ENCODE measurements at regions not wholly inside any gene's neighbourhood (a gene's known extent, or its start where the extent isn't known, plus 50 kb on each side); places are given as distances from the start of the nearest gene placed in this dataset.

DNA sequence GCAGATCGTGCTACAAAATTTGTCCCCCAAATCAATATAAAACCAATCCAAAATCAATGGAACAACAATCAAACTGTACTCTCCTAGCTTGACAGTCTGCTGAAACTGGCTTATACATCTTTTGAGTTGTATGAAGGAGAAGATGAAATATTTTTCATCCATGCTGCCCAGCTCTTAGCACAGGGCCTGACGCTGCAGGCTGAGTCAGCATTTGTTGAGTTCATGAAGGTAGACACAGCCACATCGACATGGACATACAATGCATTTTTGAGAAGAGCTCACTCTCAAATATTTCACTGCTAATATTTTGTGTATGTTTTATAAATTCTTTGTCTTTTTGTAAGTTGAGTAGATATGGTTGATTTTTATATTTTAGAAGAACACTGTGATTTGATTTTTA, 327.3 kb downstream of the OTOL1 start (continued):
- no peak for TF ChIP-seq YY1 (IDR thresholded peaks at IDR 0.05; ENCODE audit: extremely low read depth, insufficient replicate concordance, low read depth, low read length)
- no peak for TF ChIP-seq ZFX (IDR thresholded peaks at IDR 0.05)
- TF ChIP-seq SRF (IDR thresholded peaks at IDR 0.05; ENCODE audit: low read depth): no peak
- no peak for TF ChIP-seq ZNF274 (IDR thresholded peaks at IDR 0.05; ENCODE audit: low read depth, low read length)
- no peak for TF ChIP-seq EZH2phosphoT487 (IDR thresholded peaks at IDR 0.05; ENCODE audit: borderline replicate concordance)
- TF ChIP-seq ATF3 (IDR thresholded peaks at IDR 0.05): no peak
- no peak for TF ChIP-seq RAD21 (IDR thresholded peaks at IDR 0.05; ENCODE audit: low read depth)

DNA sequence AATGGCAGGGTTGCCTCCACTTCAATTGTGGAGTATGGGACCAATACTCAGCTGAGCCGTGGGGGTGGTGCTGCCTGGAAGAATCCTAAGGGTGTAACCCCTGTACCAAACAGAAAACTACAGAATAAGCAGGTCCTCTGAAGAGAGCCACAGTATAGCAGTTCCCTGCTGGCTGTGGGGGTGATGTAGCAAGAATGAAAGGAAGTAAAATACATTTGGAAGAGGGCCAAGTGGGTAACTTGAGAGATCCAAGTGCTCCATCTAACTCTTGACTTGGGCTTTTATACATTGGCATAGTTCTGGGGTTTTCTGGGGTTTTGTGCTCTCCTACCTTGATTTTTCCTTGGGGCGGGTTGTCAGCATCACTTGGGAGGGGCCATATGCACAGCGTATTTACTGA, 341.4 kb downstream of the OTOL1 start:
- no TSS peak for BruUV-seq (replicated peaks)
- no peak overlapping the region for H3K4me3 ChIP-seq (replicated peaks in 1 of 2; ENCODE audit: low read depth in 1 of 2, low read length in 2 of 2)
- H3K79me2 ChIP-seq (ENCODE audit: insufficient read depth, low read length): no peaks in the 10 kb centered on the region
- no peak overlapping the region for H3K9ac ChIP-seq (ENCODE audit: low read length)
- DNase-seq (ENCODE audit: low read depth, low spot score): no peak
- no peak overlapping the region for H2AFZ ChIP-seq (ENCODE audit: low read depth, low read length, poor library complexity, severe bottlenecking)
- intact Hi-C loops (cut with micrococcal nuclease): no loop called here
- no peaks in the 10 kb centered on the region for H3K9me2 ChIP-seq (ENCODE audit: insufficient read depth)
- ATAC-seq: no peak
- no peaks in the 10 kb centered on the region for H3K27me3 ChIP-seq (ENCODE audit: insufficient read depth, low read length)
- RAD21 ChIA-PET (ENCODE audit: low non-redundant PET in 1 of 2, low total read pairs in 2 of 2, uncharacterized antibody in 2 of 2, unreplicated experiment in 2 of 2): no interaction called here
- H3K4me1 ChIP-seq (ENCODE audit: control insufficient read depth in 1 of 2, insufficient read depth in 2 of 2, low read length in 2 of 2): no peaks in the 10 kb centered on the region
- no peak overlapping the region for H3K4me2 ChIP-seq (ENCODE audit: low read length)
- no peaks in the 10 kb centered on the region for H3K36me3 ChIP-seq (ENCODE audit: control insufficient read depth in 1 of 2, insufficient read depth in 2 of 2, low read length in 2 of 2)
- H3K9me3 ChIP-seq (ENCODE audit: control insufficient read depth in 1 of 2, insufficient read depth in 1 of 2, low read depth in 1 of 2, low read length in 2 of 2): no peaks in the 10 kb centered on the region
- no peaks in the 10 kb centered on the region for H4K20me1 ChIP-seq (ENCODE audit: insufficient read depth)
- CTCF ChIA-PET: no interaction called here
- POLR2A ChIA-PET: no interaction called here
- no peak overlapping the region for H3K27ac ChIP-seq (ENCODE audit: low read depth, low read length)
- TF ChIP-seq EZH2 (IDR thresholded peaks at IDR 0.05): no peak
- TF ChIP-seq ELF1 (IDR thresholded peaks at IDR 0.05; ENCODE audit: borderline replicate concordance, low read depth): no peak
- no peak for TF ChIP-seq REST (IDR thresholded peaks at IDR 0.05; ENCODE audit: low read depth)
- TF ChIP-seq SIN3A (IDR thresholded peaks at IDR 0.05; ENCODE audit: low read depth): no peak
- TF ChIP-seq CBX3 (IDR thresholded peaks at IDR 0.05; ENCODE audit: low read depth): no peak
- no peak for TF ChIP-seq EZH2phosphoT487 (IDR thresholded peaks at IDR 0.05; ENCODE audit: borderline replicate concordance)
- TF ChIP-seq ZFX (IDR thresholded peaks at IDR 0.05): no peak
- TF ChIP-seq YY1 (IDR thresholded peaks at IDR 0.05; ENCODE audit: extremely low read depth, insufficient replicate concordance, low read depth, low read length): no peak
- TF ChIP-seq POLR2AphosphoS5 (IDR thresholded peaks at IDR 0.05; ENCODE audit: low read depth, low read length): no peak
- no peak for TF ChIP-seq ATF3 (IDR thresholded peaks at IDR 0.05)
- no peak for TF ChIP-seq ZBTB33 (IDR thresholded peaks at IDR 0.05; ENCODE audit: extremely low read depth, insufficient replicate concordance, low read length)
- TF ChIP-seq FOSL1 (IDR thresholded peaks at IDR 0.05; ENCODE audit: low read depth): no peak
- TF ChIP-seq, protein P1, sequence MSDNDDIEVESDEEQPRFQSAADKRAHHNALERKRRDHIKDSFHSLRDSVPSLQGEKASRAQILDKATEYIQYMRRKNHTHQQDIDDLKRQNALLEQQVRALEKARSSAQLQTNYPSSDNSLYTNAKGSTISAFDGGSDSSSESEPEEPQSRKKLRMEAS (IDR thresholded peaks at IDR 0.05): no peak
- TF ChIP-seq EGR1 (IDR thresholded peaks at IDR 0.05; ENCODE audit: low read depth): no peak
- TF ChIP-seq, protein P2, sequence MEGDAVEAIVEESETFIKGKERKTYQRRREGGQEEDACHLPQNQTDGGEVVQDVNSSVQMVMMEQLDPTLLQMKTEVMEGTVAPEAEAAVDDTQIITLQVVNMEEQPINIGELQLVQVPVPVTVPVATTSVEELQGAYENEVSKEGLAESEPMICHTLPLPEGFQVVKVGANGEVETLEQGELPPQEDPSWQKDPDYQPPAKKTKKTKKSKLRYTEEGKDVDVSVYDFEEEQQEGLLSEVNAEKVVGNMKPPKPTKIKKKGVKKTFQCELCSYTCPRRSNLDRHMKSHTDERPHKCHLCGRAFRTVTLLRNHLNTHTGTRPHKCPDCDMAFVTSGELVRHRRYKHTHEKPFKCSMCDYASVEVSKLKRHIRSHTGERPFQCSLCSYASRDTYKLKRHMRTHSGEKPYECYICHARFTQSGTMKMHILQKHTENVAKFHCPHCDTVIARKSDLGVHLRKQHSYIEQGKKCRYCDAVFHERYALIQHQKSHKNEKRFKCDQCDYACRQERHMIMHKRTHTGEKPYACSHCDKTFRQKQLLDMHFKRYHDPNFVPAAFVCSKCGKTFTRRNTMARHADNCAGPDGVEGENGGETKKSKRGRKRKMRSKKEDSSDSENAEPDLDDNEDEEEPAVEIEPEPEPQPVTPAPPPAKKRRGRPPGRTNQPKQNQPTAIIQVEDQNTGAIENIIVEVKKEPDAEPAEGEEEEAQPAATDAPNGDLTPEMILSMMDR (IDR thresholded peaks at IDR 0.05 in 2 of 3, conservative IDR thresholded peaks at IDR 0.05 in 1 of 3; ENCODE audit: borderline replicate concordance in 1 of 3, insufficient read depth in 1 of 3, low read depth in 2 of 3, low read length in 2 of 3): no peak
- TF ChIP-seq RAD21 (IDR thresholded peaks at IDR 0.05; ENCODE audit: low read depth): no peak

All from HCT116 (cell line).